ENCODE measurements at regions not wholly inside any gene's neighbourhood (a gene's known extent, or its start where the extent isn't known, plus 50 kb on each side); places are given as distances from the start of the nearest gene placed in this dataset.

DNA sequence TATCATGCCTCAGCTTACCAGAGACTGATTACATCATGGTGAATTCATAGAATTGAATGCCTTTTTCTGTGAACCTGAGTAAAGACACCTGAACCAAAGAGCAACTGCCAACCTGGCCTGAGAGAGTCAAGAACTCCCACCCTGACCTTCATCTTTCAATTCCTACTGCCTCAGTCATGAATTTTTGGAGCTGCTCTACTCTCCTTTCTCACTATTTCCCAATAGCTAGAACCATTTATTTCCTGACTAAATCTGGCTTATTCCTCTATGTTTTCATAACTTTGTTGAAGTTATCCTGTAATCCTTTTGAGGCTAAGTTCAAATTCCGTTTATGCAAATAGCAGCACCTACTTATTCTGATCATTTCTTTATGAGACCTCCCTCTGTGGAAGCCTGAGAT, 712.4 kb upstream of the UBE2E2 start:
- DNase-seq (ENCODE audit: low read depth, low spot score) = no peak

DNA sequence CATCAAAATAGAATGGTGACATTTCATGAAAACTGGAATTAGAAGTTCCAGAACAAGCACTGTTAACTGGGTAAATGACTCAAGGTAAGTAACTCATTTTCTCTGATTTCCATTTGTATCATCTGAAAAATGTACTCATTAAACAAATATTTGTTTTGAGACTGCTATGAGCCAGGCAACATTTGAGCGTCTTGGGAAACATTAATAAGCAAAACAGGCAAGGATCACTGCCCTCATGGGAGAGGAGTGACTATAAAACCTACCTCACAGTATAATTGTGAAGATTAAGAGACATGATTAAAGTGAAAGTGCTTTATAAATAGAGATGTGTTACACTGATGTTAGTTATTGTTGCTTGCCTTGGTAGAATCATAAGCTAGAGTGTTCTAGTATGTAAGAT, 711.8 kb upstream of the UBE2E2 start:
- DNase-seq (ENCODE audit: low read depth, low spot score) = no peak
- H3K4me3 ChIP-seq (ENCODE audit: low read length) = no peak overlapping the region

More for the DNA sequence above, 712.4 kb upstream of the UBE2E2 start:
- H3K4me3 ChIP-seq (ENCODE audit: low read length) = no peak overlapping the region

DNA sequence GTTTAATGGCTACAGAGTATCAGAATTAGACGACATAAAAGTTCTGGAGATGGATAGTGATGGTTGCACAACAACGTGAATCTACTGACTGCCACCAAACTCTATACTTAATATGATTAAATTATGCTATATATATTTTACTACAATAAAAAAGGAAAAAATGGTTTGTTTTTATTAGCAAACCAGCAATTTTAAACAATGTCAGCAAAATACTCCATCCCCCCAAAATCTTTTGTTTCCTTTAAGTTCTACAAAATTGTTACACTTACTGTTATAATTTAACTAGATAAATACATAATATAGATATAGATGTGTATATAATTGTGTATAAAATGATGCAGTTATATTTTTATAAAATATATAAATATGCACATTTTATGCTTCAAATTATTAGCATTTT, 710.8 kb upstream of the UBE2E2 start:
- H3K4me3 ChIP-seq (ENCODE audit: low read length) = no peak overlapping the region
- DNase-seq (ENCODE audit: low read depth, low spot score) = no peak

DNA sequence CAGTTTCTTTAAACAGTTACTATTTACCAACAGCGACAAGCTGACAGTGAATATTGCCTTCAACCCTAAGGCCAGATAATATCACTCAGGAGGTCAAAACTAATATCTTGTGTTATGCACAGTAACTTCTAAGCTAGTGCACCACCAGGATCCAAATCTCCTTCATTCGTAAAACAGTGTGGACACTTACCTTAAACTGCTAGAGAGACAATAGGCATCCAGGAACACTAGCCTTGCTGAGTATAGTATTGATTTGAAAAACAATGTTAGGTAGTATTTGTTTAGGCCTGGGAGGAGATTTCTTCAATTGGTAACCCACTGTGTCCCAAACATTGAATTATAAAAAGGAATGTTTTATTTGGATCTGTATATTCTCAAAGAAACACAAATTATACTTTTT, 707.9 kb upstream of the UBE2E2 start:
- no peak for DNase-seq (ENCODE audit: low read depth, low spot score)
- H3K4me3 ChIP-seq (ENCODE audit: low read length) = no peak overlapping the region

DNA sequence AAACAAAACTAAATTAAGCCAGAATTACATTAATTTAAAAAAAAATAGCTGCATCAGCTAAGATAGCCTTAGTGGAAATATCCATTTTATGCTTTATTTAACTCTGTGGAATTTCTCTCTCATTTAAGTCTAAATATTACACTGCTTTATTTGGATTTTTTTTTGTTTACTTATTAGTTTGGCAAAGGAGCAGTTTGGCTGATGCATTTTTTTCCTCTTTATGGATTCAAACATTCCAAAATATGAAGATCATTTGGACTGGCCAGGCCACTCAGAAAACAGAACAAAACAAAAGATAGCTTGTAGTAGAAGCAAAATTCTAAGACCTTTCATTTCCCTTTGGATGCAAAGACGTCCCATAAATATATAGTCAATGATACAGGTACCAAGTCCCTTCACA, 707.3 kb upstream of the UBE2E2 start:
- DNase-seq (ENCODE audit: low read depth, low spot score) = no peak

DNA sequence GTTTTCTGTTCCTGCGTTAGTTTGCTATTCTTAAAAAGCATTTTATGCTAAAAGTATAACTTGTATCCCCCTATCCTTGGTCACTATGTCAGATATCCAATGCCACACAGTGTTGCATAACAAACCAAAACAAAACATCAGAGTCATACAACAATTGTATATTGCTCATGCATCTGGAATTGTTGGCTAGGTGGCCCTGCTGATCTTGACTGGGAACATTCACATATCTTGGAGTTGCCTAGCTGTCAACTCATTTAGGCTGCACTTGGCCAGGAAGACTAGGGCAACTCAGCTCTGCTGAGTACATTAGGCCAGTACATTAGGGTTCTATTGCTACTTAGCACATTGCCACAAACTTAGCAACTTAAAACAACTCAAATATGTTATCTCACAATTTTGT, 706.5 kb upstream of the UBE2E2 start:
- no peak for DNase-seq (ENCODE audit: low read depth, low spot score)
- H3K4me3 ChIP-seq (ENCODE audit: low read length) = no peak overlapping the region

More for the DNA sequence above, 707.3 kb upstream of the UBE2E2 start:
- no peak overlapping the region for H3K4me3 ChIP-seq (ENCODE audit: low read length)

DNA sequence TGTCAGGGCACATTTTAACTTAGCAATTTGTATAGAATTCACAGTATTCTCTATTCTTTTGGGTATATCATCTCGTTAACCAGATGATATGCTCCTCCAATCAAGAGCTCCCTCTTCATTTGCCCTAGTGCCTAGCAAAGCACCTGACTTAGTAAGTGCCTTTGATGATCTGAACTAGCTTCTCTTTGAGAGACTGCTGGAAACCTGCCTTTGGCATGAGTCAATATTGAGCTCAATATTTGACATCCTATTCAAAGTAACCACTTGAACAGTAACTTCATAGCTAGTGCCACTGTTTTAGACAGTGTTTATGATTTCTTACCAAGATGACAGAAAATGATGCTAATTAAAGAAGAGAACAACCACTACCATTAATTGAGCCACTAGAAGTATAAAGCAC, 696.3 kb upstream of the UBE2E2 start:
- DNase-seq (ENCODE audit: low read depth, low spot score) = no peak
- no peak overlapping the region for H3K4me3 ChIP-seq (ENCODE audit: low read length)

DNA sequence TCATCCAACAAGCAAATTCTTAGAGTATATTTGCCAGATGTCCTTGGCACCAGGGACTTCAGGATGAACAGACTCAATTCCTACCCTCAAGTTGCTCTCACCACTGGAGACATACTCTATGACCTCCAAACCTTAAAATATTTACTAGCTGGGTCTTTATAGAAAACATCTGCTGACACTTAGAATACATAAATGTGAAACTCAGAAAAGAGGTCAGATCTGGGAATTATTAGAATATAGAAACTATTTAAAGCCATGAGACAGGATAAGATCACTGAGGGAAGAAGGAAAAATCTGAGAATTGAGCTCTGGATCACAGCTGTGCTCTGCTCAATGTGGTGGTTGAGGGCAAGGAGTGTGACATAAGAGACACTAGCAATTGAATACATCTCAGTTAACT, 695.4 kb upstream of the UBE2E2 start:
- DNase-seq (ENCODE audit: low read depth, low spot score) = no peak
- no peak overlapping the region for H3K4me3 ChIP-seq (ENCODE audit: low read length)

DNA sequence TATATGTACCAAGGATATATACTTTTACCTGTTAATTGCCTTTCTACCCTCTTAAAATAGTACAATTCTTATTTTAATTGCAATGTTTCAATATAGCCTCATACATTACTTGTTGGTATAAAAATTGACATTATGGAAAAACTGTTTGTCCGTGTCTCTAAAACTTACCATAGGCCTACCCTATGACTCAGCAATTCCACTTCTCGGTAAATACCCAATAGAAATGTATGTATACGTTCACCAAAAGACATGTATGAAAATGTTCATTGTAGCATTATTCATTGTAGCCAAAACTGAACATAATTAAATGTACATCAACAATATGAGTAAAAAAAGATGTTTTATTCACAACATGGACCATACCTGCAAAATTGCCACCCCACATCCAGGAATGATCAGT, 679.2 kb upstream of the UBE2E2 start:
- H3K4me3 ChIP-seq (ENCODE audit: low read length) = no peak overlapping the region
- DNase-seq (ENCODE audit: low read depth, low spot score) = no peak

DNA sequence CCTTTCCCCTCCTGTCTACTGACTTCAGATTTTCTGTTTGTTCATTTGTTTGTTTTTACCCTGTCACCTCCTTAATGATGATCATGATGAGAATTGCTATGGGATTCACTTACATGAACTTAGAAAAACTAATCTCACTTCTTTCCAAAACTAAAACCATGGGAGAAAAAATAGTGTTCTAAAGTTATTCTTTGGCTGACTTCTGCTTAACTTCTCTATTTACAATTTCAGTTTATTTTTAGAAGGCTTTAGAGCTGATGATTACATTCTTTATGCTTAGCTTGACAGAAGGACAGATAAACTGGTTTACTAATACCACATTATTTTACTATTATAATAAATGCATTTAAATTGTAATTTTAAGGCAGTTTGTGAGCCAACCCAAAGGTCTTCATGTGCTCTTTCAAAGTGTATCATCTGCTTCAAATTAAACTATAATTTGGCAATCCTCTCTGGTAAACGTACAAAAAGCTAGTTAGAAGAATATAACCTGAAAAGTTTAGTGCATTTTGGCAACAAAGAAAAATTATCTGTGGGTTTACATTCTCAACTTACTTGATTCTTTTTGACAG, 676.8 kb upstream of the UBE2E2 start:
- no peak overlapping the region for H3K4me3 ChIP-seq (ENCODE audit: low read length)
- DNase-seq (ENCODE audit: low read depth, low spot score) = no peak

DNA sequence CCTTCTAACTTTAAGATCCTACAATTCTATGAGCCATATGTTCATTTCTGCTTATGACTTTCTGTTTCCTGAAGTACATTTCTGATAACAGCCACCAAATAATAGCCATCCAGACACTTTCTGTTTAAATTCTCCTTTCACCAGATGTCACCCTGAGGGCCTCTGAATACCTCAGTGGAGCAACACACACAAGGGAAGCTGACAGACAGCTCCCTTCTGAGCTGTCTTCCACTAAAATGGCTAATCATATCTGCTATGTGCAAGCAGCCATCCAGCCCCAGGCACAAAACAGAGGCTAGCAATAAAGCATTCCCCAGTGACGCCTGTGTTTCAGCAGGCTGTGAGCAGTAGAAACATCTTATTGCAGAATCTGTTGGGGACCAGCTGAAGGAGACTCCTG, 666.6 kb upstream of the UBE2E2 start:
- H3K4me3 ChIP-seq (ENCODE audit: low read length) = no peak overlapping the region
- no peak for DNase-seq (ENCODE audit: low read depth, low spot score)

DNA sequence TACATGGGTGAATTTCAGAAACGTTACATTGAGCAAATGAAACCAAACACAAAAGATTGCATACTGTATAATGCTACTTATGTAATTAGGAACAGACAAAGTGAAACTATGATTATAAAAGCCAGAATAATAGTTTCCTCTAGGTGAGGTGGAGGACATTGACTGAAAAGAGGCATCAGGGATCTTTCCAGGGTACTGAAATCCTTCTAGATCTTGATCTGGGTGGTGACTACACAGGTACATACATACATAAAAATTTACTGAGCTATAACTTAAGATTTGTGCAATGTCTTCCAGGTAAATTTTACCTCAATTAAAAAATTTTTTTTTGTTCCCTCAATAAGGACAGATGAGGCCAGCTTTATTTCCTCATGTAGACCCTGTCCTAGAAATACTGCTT, 665.6 kb upstream of the UBE2E2 start:
- no peak for DNase-seq (ENCODE audit: low read depth, low spot score)
- no peak overlapping the region for H3K4me3 ChIP-seq (ENCODE audit: low read length)

DNA sequence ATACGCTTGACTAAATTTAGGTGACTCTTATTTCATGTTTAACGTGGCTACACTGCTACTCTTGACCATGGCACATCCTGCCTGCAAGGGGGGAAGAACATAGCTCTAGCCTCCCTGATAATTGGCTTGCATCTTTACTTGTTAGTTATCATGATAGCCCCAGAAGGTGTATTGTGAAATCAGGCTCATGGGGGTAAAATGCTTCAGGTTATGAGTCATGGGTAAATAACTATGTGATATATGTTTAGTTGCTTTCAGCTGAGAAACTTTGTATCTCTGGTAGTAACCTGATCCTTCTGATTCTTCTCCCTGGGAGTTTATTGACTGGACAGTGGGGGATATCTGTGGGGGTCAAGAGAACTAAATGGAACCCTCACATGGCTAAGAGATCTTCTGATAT, 660.8 kb upstream of the UBE2E2 start:
- no peak overlapping the region for H3K4me3 ChIP-seq (ENCODE audit: low read length)
- DNase-seq (ENCODE audit: low read depth, low spot score) = no peak

DNA sequence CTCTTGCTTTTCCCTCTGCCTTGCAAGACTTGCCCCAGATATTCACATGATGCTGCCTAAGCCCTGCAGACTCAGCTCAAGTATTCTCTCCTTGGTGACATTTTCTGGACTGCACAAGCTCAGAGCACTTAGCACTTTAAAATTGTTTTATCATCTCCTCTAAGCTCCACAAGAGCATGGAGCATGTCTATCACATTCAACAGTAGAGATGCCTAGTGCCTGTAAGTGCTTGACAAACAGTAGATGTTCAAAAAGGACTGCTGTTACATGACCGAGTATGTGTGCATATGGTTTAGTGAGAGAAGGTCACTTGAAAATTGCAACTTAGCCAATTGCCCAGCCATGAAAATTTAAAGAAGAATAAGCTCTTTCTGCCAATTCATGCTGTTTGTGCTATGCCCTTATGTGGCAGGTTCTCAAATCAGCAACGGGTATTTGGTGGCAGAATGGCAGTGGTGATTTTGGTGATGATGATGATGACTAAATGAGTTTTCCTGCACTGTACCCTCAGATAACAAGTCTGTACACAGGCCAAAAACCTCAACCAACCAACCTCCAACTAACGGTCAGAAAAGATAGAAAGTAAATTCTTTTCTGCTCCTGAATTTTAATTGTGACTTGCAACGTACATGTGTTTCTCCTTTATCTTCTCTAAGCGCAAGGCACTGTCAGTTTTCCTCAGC, 647.2 kb upstream of the UBE2E2 start:
- DNase-seq (ENCODE audit: low read depth, low spot score) = no peak
- no peak overlapping the region for H3K4me3 ChIP-seq (ENCODE audit: low read length)

DNA sequence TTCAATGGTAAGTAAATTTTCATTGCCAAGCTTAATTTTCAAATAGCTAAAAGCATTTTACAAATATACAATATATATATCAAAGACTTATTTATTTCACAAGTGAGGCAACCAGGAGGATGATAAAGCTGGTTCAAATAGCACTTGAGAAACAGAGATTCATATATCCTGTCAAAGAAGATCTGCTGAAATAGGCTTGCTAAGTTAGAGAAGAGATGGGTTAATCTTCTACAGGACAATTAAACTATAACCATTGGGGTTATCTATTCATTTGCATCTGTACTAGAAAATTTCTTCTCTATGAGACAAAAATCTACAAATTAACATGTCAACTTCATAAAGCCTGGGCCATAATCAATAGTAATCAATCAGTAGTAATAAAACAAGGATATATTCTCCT, 637.7 kb upstream of the UBE2E2 start:
- no peak overlapping the region for H3K4me3 ChIP-seq (ENCODE audit: low read length)
- DNase-seq (ENCODE audit: low read depth, low spot score) = no peak

DNA sequence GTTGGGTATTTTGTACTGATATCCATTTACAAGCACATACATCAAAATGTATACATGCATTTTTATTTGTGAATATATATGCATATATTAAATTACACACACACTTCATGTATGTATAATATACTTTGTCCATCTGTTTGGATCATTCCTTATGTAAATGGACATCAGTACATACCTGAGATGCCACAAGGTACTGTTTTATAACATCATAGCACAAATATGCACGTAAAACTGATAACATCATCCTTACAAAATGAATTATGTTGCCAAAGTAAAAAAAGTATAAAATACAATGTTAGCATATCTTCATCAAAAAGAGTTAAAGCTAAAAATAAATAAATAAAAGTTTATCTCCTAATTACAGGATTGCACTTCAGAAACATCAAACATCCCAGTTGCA, 634.8 kb upstream of the UBE2E2 start:
- DNase-seq (ENCODE audit: low read depth, low spot score) = no peak
- no peak overlapping the region for H3K4me3 ChIP-seq (ENCODE audit: low read length)

DNA sequence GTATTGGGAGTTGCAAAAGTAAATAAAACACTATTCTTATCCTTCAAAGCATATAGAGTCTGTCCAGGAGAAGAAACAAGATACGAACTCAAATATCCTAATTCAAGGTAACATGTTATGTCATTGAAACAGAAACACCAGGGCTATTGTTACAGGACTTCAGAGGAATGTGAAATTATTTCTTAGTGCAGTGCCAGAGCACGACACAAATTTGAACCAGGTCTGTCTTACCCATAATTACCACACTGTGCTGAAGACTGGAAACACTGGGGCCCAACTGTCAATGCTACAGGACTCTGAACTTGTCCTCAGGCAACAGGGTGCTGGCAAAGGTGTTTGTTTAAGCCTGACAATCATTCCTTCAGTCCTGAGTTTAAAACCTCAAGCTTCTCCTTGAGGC, 633.6 kb upstream of the UBE2E2 start:
- DNase-seq (ENCODE audit: low read depth, low spot score) = no peak
- H3K4me3 ChIP-seq (ENCODE audit: low read length) = no peak overlapping the region

DNA sequence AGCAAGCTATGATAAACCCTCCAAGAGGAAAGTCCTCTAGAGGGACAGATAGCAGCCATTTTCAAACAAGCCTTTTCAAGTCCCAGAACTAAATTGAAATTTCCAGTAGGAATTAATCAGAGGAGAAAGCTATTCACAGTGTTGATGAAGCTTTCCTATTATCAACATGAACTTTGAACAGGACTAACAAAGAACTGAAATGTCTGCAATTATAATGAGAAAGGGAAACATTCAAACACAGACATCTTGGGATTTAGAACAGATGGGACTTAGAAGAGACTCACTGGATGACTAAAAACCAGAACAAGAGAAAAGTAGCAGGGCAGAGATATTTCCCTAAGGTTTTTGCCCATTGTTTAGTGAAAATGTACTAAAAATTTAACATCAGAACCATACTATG, 622.1 kb upstream of the UBE2E2 start:
- no peak for DNase-seq (ENCODE audit: low read depth, low spot score)
- no peak overlapping the region for H3K4me3 ChIP-seq (ENCODE audit: low read length)

DNA sequence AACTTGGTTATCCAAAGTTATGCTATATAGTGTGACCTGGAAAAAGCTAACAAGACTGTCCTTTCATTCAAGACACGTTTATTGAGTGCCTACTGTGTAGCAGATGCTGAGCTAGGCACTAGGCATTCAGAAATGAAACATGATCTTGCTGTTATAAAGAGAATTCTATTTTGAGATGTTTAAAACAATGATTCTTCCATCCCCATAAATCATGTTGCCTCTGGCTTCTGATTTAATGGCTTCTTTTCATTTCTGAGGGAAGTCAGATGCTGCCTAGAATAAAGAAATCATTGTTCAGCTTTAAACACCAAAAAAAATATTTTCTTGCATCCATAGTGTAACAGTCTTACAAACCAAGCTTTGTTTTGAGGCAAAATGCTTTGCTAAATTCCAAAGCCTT, 620.9 kb upstream of the UBE2E2 start:
- H3K4me3 ChIP-seq (ENCODE audit: low read length) = no peak overlapping the region
- DNase-seq (ENCODE audit: low read depth, low spot score) = no peak

DNA sequence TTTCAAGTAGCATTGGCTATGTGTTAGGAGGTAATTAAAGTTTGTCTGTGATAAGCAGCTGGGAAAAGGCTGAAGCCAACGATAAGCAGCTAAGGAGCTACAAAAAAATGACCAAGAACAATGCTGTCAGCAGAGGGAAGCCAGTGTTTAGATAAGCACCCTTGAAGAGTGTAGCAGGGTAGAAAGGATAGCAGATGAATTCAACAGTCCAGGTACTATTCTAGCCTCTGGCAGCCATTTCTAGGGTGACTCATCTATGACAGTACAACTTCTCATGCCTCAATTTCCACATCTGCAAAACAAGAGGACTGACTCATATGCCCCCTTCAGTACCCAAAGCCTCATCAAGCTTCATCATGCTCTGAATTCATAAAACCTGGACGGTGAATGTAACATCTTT, 617.6 kb upstream of the UBE2E2 start:
- H3K4me3 ChIP-seq (ENCODE audit: low read length) = no peak overlapping the region
- DNase-seq (ENCODE audit: low read depth, low spot score) = no peak

DNA sequence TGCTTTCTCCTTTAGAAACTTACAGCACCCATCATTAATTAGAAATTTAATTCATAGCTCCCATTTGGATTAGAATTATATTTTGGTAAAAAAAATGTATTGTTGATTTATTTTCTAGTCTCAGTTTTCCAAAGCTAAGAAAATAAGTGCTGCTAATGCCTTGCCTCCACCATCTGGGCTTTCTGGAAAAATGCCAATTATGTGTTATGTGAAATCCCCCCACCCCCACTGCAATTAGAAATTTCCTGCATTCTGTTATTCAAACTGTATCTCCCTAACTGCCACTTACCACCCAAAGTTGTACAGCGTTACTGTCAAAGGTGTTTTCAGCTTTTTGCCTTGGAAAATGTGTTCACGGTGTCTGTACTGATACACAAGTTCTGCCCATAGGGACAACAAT, 617.2 kb upstream of the UBE2E2 start:
- H3K4me3 ChIP-seq (ENCODE audit: low read length) = no peak overlapping the region
- DNase-seq (ENCODE audit: low read depth, low spot score) = no peak

Data from Jurkat, Clone E6-1 (cell line).